ENCODE measurements at regions not wholly inside any gene's neighbourhood (a gene's known extent, or its start where the extent isn't known, plus 50 kb on each side); places are given as distances from the start of the nearest gene placed in this dataset.

DNA sequence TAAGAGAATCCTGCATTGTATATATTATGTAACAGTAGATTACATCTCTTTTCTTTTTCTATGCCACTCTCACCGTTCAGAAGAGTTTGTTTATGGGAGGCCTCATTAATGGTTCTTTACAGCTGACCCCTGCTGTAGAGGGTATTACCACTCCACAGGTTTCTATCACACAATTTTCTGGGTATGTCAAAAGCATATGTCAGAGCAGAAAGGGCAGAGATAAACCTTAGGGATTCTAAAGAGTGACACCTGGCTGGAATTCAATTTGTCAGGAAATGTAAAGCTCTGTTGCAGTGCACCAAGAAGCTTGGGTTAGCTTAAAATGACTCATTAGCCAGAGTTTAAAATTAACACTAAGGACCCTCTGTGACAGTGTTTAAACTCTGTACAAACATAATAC lies 658.7 kb downstream of the PCDH18 start:
- TF ChIP-seq EZH2 (IDR thresholded peaks at IDR 0.05; ENCODE audit: low read length, unreplicated experiment) (no peak), CTCF (conservative IDR thresholded peaks at IDR 0.05; ENCODE audit: low read depth, low read length) (no peak)
